GM19467 (cell line): ENCODE measurements at regions not wholly inside any gene's neighbourhood (a gene's known extent, or its start where the extent isn't known, plus 50 kb on each side); places are given as distances from the start of the nearest gene placed in this dataset.

Source experiments
- ATAC-seq: cut with Tn5 transposase; IDR thresholded peaks from one replicate; pipeline ENCODE4 v1.9.1; 2021; ENCODE audit warnings: mild to moderate bottlenecking, moderate library complexity; ENCODE audit not compliant: unreplicated experiment

GRCh38 chr18:41703744-41704530, 251.1 kb upstream of the PIK3C3 start:
- ATAC-seq = no peak

GRCh38 chr18:41700416-41700815, 254.6 kb upstream of the PIK3C3 start:
- ATAC-seq = no peak

GRCh38 chr18:41695441-41695840, 259.6 kb upstream of the PIK3C3 start:
- no peak for ATAC-seq

GRCh38 chr18:41693008-41693407, 262.0 kb upstream of the PIK3C3 start:
- ATAC-seq = no peak

- ATAC-seq = no peak
Measured at GRCh38 chr18:41690332-41691127, 264.5 kb upstream of the PIK3C3 start.

GRCh38 chr18:41687138-41687537, 267.9 kb upstream of the PIK3C3 start:
- ATAC-seq = no peak

- no peak for ATAC-seq
Measured at GRCh38 chr18:41681138-41681880, 273.7 kb upstream of the PIK3C3 start.

GRCh38 chr18:41674506-41674905, 280.5 kb upstream of the PIK3C3 start:
- ATAC-seq = no peak

GRCh38 chr18:41666231-41666630, 288.8 kb upstream of the PIK3C3 start:
- no peak for ATAC-seq

GRCh38 chr18:41665210-41665609, 289.8 kb upstream of the PIK3C3 start:
- ATAC-seq = no peak

GRCh38 chr18:41660654-41661053, 294.4 kb upstream of the PIK3C3 start:
- no peak for ATAC-seq

GRCh38 chr18:41659438-41660130, 295.4 kb upstream of the PIK3C3 start:
- ATAC-seq = no peak

GRCh38 chr18:41657189-41657588, 297.8 kb upstream of the PIK3C3 start:
- ATAC-seq = no peak

GRCh38 chr18:41655074-41655473, 300.0 kb upstream of the PIK3C3 start:
- ATAC-seq = no peak

GRCh38 chr18:41647914-41648313, 307.1 kb upstream of the PIK3C3 start:
- ATAC-seq = no peak

GRCh38 chr18:41646915-41647620, 308.0 kb upstream of the PIK3C3 start:
- no peak for ATAC-seq

- no peak for ATAC-seq
Measured at GRCh38 chr18:41645589-41646360, 309.3 kb upstream of the PIK3C3 start.

GRCh38 chr18:41644466-41644865, 310.6 kb upstream of the PIK3C3 start:
- no peak for ATAC-seq

GRCh38 chr18:41643427-41643826, 311.6 kb upstream of the PIK3C3 start:
- ATAC-seq = no peak

- no peak for ATAC-seq
Measured at GRCh38 chr18:41642756-41643155, 312.3 kb upstream of the PIK3C3 start.
